Pulmonary artery endothelial cell (primary cell): ENCODE measurements at regions not wholly inside any gene's neighbourhood (a gene's known extent, or its start where the extent isn't known, plus 50 kb on each side); places are given as distances from the start of the nearest gene placed in this dataset.

Source experiments
- DNase-seq: peaks from one replicate; pipeline ENCODE4 v3.0.0-alpha.2; 2011; ENCODE audit warnings: low read depth, low spot score

- no peak for DNase-seq
Observed at GRCh38 chr20:40397467-40397866, 291.6 kb downstream of the MAFB start.

- no peak for DNase-seq
Observed at GRCh38 chr20:40393197-40394079, 295.6 kb downstream of the MAFB start.

GRCh38 chr20:40390654-40391053 lies 298.4 kb downstream of the MAFB start:
- DNase-seq: no peak

GRCh38 chr20:40370800-40371199 lies 318.2 kb downstream of the MAFB start:
- DNase-seq: no peak

- DNase-seq: no peak
Observed at GRCh38 chr20:40368876-40369275, 320.2 kb downstream of the MAFB start.

- DNase-seq: no peak
Observed at GRCh38 chr20:40361916-40362315, 327.1 kb downstream of the MAFB start.

GRCh38 chr20:40359131-40359912 lies 329.7 kb downstream of the MAFB start:
- no peak for DNase-seq

- no peak for DNase-seq
Observed at GRCh38 chr20:40354880-40355279, 334.2 kb downstream of the MAFB start.

- no peak for DNase-seq
Observed at GRCh38 chr20:40343390-40343789, 345.6 kb downstream of the MAFB start.

GRCh38 chr20:40341561-40341960 lies 347.5 kb downstream of the MAFB start:
- DNase-seq: no peak

GRCh38 chr20:40339661-40340449 lies 349.2 kb downstream of the MAFB start:
- no peak for DNase-seq

- no peak for DNase-seq
Observed at GRCh38 chr20:40336533-40336932, 352.5 kb downstream of the MAFB start.

GRCh38 chr20:40335901-40336351 lies 353.1 kb downstream of the MAFB start:
- no peak for DNase-seq

- DNase-seq: no peak
Observed at GRCh38 chr20:40335437-40335836, 353.6 kb downstream of the MAFB start.

- no peak for DNase-seq
Observed at GRCh38 chr20:40333591-40333990, 355.4 kb downstream of the MAFB start.

- peak; percentile 43 for DNase-seq
Observed at GRCh38 chr20:40331807-40332560, 357.1 kb downstream of the MAFB start.

GRCh38 chr20:40331249-40331648 lies 357.8 kb downstream of the MAFB start:
- DNase-seq: no peak

- no peak for DNase-seq
Observed at GRCh38 chr20:40329321-40329720, 359.7 kb downstream of the MAFB start.

- no peak for DNase-seq
Observed at GRCh38 chr20:40326784-40327183, 362.3 kb downstream of the MAFB start.

GRCh38 chr20:40325006-40325568 lies 363.9 kb downstream of the MAFB start:
- DNase-seq: no peak

- DNase-seq: no peak
Observed at GRCh38 chr20:40323361-40323794, 365.7 kb downstream of the MAFB start.
